ENCODE measurements at regions not wholly inside any gene's neighbourhood (a gene's known extent, or its start where the extent isn't known, plus 50 kb on each side); places are given as distances from the start of the nearest gene placed in this dataset.

- Mint-ChIP-seq H3K27me3 (ENCODE audit: low read depth) (peaks cover 6% of the 10 kb centered on the region), H3K27ac (no peak overlapping the region)
These were observed 69.7 kb downstream of the KCNF1 start for GRCh38 chr2:10981451-10981850.

More at GRCh38 chr2:10981451-10981850, 69.7 kb downstream of the KCNF1 start:
- no peak overlapping the region for H2BK120ac ChIP-seq (ENCODE audit: low read depth, low read length, poor library complexity, severe bottlenecking)
- H4K5ac ChIP-seq (ENCODE audit: insufficient read length, low read depth, low read length) = no peak overlapping the region
- H3K4me1 ChIP-seq (ENCODE audit: insufficient read depth, low read length) = no peaks in the 10 kb centered on the region
- no peak overlapping the region for H3K27ac ChIP-seq (ENCODE audit: insufficient read length, low read depth, low read length)
- no peak overlapping the region for H4K8ac ChIP-seq (replicated peaks; ENCODE audit: insufficient read length, low read depth, low read length)
- H3K14ac ChIP-seq (ENCODE audit: insufficient read depth, low read length) = no peak overlapping the region
- no peak overlapping the region for H2BK12ac ChIP-seq (ENCODE audit: insufficient read length, low read depth, low read length)
- peaks cover 19 to 25% of the 10 kb centered on the region in 2 experiments for H3K4me1 Mint-ChIP-seq
- no peaks in the 10 kb centered on the region for H3K9me3 Mint-ChIP-seq
- no peaks in the 10 kb centered on the region for H3K36me3 Mint-ChIP-seq (ENCODE audit: insufficient read depth in 1 of 3, low read depth in 3 of 3)
- no peak overlapping the region for H2AFZ ChIP-seq (ENCODE audit: low read length)
- H3K4me2 ChIP-seq (ENCODE audit: insufficient read depth, insufficient read length, low read length) = no peak overlapping the region
- no peak overlapping the region for H3K18ac ChIP-seq (ENCODE audit: insufficient read length, low read depth, low read length)
- H2BK20ac ChIP-seq (ENCODE audit: low read depth, low read length, poor library complexity, severe bottlenecking) = no peak overlapping the region
- no peak overlapping the region for H3T11ph ChIP-seq (ENCODE audit: low read length)
- no peak overlapping the region for H3K9ac ChIP-seq (ENCODE audit: extremely low read depth, insufficient read length, low read length)
- no peaks in the 10 kb centered on the region for H4K20me1 ChIP-seq (ENCODE audit: control insufficient read depth, insufficient read depth, insufficient read length)
- no peak overlapping the region for H3K4me3 Mint-ChIP-seq
- H3K56ac ChIP-seq (ENCODE audit: insufficient read length, low read depth, low read length) = no peak overlapping the region
- H2AK5ac ChIP-seq (ENCODE audit: insufficient read length, low read length) = no peak overlapping the region
- H4K91ac ChIP-seq (ENCODE audit: insufficient read length, low read depth, low read length) = no peak overlapping the region
- no peaks in the 10 kb centered on the region for H3K27me3 ChIP-seq (ENCODE audit: insufficient read depth, low read length)
- no peak overlapping the region for H3K4ac ChIP-seq (ENCODE audit: low read depth, low read length)
- no peaks in the 10 kb centered on the region for H3K9me3 ChIP-seq (ENCODE audit: control insufficient read depth, low read depth, low read length)
- no CpG with 5 or more reads among the region's 7 CpGs for WGBS (ENCODE audit: extremely low coverage, insufficient read length, low lambda C conversion rate)
- DNase-seq = no peak
- H2BK5ac ChIP-seq (ENCODE audit: insufficient read length, low read length) = no peak overlapping the region
- no peak overlapping the region for H2BK15ac ChIP-seq (ENCODE audit: low read depth, low read length)
- H3K79me2 ChIP-seq (ENCODE audit: insufficient read depth, low read length) = no peaks in the 10 kb centered on the region
- H3K23me2 ChIP-seq (ENCODE audit: insufficient read length, low read depth, low read length, poor library complexity, severe bottlenecking) = no peaks in the 10 kb centered on the region
- no peak for TF ChIP-seq CTCF (conservative IDR thresholded peaks at IDR 0.05)
- H3K23ac ChIP-seq (ENCODE audit: insufficient read length, low read depth, low read length) = no peak overlapping the region
- H3K79me1 ChIP-seq (ENCODE audit: insufficient read depth, low read depth, low read length, poor library complexity, severe bottlenecking) = no peaks in the 10 kb centered on the region
